Superior temporal gyrus (tissue), 1 donor: ENCODE measurements at regions not wholly inside any gene's neighbourhood (a gene's known extent, or its start where the extent isn't known, plus 50 kb on each side); places are given as distances from the start of the nearest gene placed in this dataset.

ENCODE experiments used
- DNase-seq: peaks from one replicate; pipeline ENCODE4 v3.0.0-alpha.2; 2016; ENCODE audit errors: extremely low spot score

- DNase-seq = no peak
Observed at GRCh38 chr4:157527954-157528353, 307.4 kb downstream of the GRIA2 start.

- no peak for DNase-seq
Observed at GRCh38 chr4:157521906-157522305, 301.4 kb downstream of the GRIA2 start.

GRCh38 chr4:157514711-157515110, 294.2 kb downstream of the GRIA2 start:
- DNase-seq = no peak

- DNase-seq = peak; percentile 73
Observed at GRCh38 chr4:157509341-157509740, 288.8 kb downstream of the GRIA2 start.

GRCh38 chr4:157502656-157503055, 282.1 kb downstream of the GRIA2 start:
- DNase-seq = peak; percentile 26

- DNase-seq = no peak
Observed at GRCh38 chr4:157459785-157460184, 239.3 kb downstream of the GRIA2 start.

- DNase-seq = no peak
Observed at GRCh38 chr4:157447195-157447594, 226.7 kb downstream of the GRIA2 start.

GRCh38 chr4:157444014-157444413, 223.5 kb downstream of the GRIA2 start:
- no peak for DNase-seq

GRCh38 chr4:157443537-157443936, 223.0 kb downstream of the GRIA2 start:
- DNase-seq = no peak

GRCh38 chr4:157425897-157426296, 205.4 kb downstream of the GRIA2 start:
- DNase-seq = no peak

GRCh38 chr4:157423526-157424020, 203.0 kb downstream of the GRIA2 start:
- peak; percentile 25 for DNase-seq

- DNase-seq = no peak
Observed at GRCh38 chr4:157421365-157421764, 200.8 kb downstream of the GRIA2 start.
